ENCODE measurements at regions not wholly inside any gene's neighbourhood (a gene's known extent, or its start where the extent isn't known, plus 50 kb on each side); places are given as distances from the start of the nearest gene placed in this dataset.

DNA sequence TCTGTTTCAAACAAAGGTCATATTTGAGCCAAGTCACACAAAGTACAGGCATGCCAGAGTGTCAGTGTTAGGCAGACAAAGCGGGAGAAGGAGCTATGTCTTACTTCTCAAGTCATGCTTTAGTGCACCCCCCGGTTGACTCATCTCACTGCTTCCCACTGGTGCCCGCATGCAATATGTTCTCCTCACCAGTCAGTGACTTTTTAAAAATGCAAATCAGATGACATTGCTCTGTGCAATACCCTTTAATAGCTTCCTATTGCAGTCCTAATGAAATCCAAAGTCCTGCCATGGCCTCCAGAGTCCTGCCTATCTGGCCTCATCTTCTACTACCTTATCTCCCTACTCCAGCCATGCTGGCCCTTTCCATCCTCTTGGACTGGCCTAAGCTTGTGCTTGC lies 429.1 kb downstream of the ACTR3B start:
- Mint-ChIP-seq H3K9me3 (peaks cover 42% of the 10 kb centered on the region), H3K27me3 (ENCODE audit: low read depth) (peaks cover 3% of the 10 kb centered on the region; the same call in 1 of the 2 replicates), H3K36me3 (peaks cover 7% of the 10 kb centered on the region), H3K4me3 (no peak overlapping the region), H3K4me1 (peaks cover 25% of the 10 kb centered on the region), H3K27ac (no peak overlapping the region)
- TF ChIP-seq, protein P1, sequence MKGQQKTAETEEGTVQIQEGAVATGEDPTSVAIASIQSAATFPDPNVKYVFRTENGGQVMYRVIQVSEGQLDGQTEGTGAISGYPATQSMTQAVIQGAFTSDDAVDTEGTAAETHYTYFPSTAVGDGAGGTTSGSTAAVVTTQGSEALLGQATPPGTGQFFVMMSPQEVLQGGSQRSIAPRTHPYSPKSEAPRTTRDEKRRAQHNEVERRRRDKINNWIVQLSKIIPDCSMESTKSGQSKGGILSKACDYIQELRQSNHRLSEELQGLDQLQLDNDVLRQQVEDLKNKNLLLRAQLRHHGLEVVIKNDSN (CRISPR knock-in tag; IDR thresholded peaks at IDR 0.05): no peak
- no peak for TF ChIP-seq CBFB (CRISPR knock-in tag; IDR thresholded peaks at IDR 0.05; ENCODE audit: low read depth)
- TF ChIP-seq, protein P2, sequence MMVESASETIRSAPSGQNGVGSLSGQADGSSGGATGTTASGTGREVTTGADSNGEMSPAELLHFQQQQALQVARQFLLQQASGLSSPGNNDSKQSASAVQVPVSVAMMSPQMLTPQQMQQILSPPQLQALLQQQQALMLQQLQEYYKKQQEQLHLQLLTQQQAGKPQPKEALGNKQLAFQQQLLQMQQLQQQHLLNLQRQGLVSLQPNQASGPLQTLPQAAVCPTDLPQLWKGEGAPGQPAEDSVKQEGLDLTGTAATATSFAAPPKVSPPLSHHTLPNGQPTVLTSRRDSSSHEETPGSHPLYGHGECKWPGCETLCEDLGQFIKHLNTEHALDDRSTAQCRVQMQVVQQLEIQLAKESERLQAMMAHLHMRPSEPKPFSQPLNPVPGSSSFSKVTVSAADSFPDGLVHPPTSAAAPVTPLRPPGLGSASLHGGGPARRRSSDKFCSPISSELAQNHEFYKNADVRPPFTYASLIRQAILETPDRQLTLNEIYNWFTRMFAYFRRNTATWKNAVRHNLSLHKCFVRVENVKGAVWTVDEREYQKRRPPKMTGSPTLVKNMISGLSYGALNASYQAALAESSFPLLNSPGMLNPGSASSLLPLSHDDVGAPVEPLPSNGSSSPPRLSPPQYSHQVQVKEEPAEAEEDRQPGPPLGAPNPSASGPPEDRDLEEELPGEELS (CRISPR knock-in tag; IDR thresholded peaks at IDR 0.05): no peak
- ATAC-seq: no peak
- DNase-seq (ENCODE audit: low spot score): no peak
- POLR2A ChIA-PET: no interaction called here
- CTCF ChIA-PET: no interaction called here

DNA sequence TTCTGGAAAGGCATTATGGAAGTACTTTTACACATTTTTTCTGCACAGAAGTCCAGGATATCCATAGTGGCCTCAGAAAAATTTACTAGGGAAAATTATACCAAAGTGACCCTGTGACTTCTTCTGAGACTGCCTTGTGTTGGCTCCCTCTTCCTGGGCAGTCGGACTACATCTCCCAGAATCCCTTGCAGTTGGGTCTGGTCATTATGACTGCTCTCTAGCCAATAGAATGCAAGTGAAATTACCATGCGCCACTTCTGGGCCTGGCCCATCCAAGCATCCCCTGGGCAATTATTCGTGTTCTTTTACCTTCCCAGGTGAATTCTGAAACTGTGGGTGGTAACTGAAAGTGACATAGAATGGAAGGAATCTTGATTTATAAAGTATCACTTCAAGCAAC lies 430.9 kb downstream of the ACTR3B start:
- H3K4me3 Mint-ChIP-seq: no peak overlapping the region
- H3K27me3 Mint-ChIP-seq (ENCODE audit: low read depth): peaks cover 3% of the 10 kb centered on the region; the same call in 1 of the 2 replicates
- ChIA-PET POLR2A (no interaction called here), CTCF (no interaction called here)
- no peaks in the 10 kb centered on the region for H3K36me3 Mint-ChIP-seq
- H3K9me3 Mint-ChIP-seq: peaks cover 34% of the 10 kb centered on the region
- no peak overlapping the region for H3K27ac Mint-ChIP-seq
- peaks cover 15% of the 10 kb centered on the region for H3K4me1 Mint-ChIP-seq
- ATAC-seq (peak; percentile 81), DNase-seq (ENCODE audit: low spot score) (peak; percentile 37)
- TF ChIP-seq ELF4 (CRISPR knock-in tag; IDR thresholded peaks at IDR 0.05; ENCODE audit: low read depth) (no peak), NFYB (CRISPR knock-in tag; conservative IDR thresholded peaks at IDR 0.05; ENCODE audit: low read depth) (peak; percentile 91), JUN (CRISPR knock-in tag; IDR thresholded peaks at IDR 0.05) (no peak), ZNF317 (CRISPR knock-in tag; IDR thresholded peaks at IDR 0.05; ENCODE audit: borderline replicate concordance, low read depth) (no peak), ATF1 (CRISPR knock-in tag; IDR thresholded peaks at IDR 0.05) (no peak), ZNF219 (CRISPR knock-in tag; IDR thresholded peaks at IDR 0.05; ENCODE audit: borderline replicate concordance) (no peak), JAZF1 (CRISPR knock-in tag; IDR thresholded peaks at IDR 0.05) (no peak), ZNF263 (CRISPR knock-in tag; IDR thresholded peaks at IDR 0.05; ENCODE audit: low read depth) (no peak)
- TF ChIP-seq, protein P1 (CRISPR knock-in tag; IDR thresholded peaks at IDR 0.05): peak; percentile 91
- TF ChIP-seq, protein P3, sequence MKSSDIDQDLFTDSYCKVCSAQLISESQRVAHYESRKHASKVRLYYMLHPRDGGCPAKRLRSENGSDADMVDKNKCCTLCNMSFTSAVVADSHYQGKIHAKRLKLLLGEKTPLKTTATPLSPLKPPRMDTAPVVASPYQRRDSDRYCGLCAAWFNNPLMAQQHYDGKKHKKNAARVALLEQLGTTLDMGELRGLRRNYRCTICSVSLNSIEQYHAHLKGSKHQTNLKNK (CRISPR knock-in tag; IDR thresholded peaks at IDR 0.05): no peak
- TF ChIP-seq, protein P4, sequence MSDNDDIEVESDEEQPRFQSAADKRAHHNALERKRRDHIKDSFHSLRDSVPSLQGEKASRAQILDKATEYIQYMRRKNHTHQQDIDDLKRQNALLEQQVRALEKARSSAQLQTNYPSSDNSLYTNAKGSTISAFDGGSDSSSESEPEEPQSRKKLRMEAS (CRISPR knock-in tag; IDR thresholded peaks at IDR 0.05): no peak
- TF ChIP-seq, protein P5, sequence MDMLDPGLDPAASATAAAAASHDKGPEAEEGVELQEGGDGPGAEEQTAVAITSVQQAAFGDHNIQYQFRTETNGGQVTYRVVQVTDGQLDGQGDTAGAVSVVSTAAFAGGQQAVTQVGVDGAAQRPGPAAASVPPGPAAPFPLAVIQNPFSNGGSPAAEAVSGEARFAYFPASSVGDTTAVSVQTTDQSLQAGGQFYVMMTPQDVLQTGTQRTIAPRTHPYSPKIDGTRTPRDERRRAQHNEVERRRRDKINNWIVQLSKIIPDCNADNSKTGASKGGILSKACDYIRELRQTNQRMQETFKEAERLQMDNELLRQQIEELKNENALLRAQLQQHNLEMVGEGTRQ (CRISPR knock-in tag; IDR thresholded peaks at IDR 0.05): peak; percentile 91

DNA sequence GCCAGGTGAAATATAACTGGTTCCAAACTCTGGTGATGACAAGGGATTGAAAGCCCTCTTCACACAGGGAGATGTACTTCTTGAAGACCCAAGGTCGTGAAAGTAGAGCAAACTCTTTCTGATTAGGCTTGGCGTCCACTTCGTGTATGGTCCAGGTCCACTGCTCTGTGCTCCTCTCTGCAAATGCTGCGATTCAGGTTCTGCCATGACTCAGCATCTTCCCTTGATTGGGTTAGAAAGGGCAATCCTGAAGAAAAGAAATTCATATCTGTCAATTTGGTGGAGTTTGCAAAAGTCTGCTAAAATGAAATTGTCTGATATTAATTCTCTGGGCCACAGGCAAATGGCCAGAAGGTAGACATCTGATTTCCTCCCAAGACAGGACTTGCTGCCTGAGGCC lies 431.4 kb downstream of the ACTR3B start:
- ChIA-PET POLR2A (no interaction called here), CTCF (no interaction called here)
- no peaks in the 10 kb centered on the region for H3K36me3 Mint-ChIP-seq
- peaks cover 10% of the 10 kb centered on the region for H3K4me1 Mint-ChIP-seq
- DNase-seq (ENCODE audit: low spot score) (no peak), ATAC-seq (no peak)
- H3K27me3 Mint-ChIP-seq (ENCODE audit: low read depth): peaks cover 3% of the 10 kb centered on the region; the same call in 1 of the 2 replicates
- no peak overlapping the region for H3K4me3 Mint-ChIP-seq
- no peak overlapping the region for H3K27ac Mint-ChIP-seq
- H3K9me3 Mint-ChIP-seq: peaks cover 38% of the 10 kb centered on the region
- TF ChIP-seq, protein P6, sequence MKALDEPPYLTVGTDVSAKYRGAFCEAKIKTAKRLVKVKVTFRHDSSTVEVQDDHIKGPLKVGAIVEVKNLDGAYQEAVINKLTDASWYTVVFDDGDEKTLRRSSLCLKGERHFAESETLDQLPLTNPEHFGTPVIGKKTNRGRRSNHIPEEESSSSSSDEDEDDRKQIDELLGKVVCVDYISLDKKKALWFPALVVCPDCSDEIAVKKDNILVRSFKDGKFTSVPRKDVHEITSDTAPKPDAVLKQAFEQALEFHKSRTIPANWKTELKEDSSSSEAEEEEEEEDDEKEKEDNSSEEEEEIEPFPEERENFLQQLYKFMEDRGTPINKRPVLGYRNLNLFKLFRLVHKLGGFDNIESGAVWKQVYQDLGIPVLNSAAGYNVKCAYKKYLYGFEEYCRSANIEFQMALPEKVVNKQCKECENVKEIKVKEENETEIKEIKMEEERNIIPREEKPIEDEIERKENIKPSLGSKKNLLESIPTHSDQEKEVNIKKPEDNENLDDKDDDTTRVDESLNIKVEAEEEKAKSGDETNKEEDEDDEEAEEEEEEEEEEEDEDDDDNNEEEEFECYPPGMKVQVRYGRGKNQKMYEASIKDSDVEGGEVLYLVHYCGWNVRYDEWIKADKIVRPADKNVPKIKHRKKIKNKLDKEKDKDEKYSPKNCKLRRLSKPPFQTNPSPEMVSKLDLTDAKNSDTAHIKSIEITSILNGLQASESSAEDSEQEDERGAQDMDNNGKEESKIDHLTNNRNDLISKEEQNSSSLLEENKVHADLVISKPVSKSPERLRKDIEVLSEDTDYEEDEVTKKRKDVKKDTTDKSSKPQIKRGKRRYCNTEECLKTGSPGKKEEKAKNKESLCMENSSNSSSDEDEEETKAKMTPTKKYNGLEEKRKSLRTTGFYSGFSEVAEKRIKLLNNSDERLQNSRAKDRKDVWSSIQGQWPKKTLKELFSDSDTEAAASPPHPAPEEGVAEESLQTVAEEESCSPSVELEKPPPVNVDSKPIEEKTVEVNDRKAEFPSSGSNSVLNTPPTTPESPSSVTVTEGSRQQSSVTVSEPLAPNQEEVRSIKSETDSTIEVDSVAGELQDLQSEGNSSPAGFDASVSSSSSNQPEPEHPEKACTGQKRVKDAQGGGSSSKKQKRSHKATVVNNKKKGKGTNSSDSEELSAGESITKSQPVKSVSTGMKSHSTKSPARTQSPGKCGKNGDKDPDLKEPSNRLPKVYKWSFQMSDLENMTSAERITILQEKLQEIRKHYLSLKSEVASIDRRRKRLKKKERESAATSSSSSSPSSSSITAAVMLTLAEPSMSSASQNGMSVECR (CRISPR knock-in tag; IDR thresholded peaks at IDR 0.05; ENCODE audit: borderline replicate concordance): no peak
- TF ChIP-seq, protein P7, sequence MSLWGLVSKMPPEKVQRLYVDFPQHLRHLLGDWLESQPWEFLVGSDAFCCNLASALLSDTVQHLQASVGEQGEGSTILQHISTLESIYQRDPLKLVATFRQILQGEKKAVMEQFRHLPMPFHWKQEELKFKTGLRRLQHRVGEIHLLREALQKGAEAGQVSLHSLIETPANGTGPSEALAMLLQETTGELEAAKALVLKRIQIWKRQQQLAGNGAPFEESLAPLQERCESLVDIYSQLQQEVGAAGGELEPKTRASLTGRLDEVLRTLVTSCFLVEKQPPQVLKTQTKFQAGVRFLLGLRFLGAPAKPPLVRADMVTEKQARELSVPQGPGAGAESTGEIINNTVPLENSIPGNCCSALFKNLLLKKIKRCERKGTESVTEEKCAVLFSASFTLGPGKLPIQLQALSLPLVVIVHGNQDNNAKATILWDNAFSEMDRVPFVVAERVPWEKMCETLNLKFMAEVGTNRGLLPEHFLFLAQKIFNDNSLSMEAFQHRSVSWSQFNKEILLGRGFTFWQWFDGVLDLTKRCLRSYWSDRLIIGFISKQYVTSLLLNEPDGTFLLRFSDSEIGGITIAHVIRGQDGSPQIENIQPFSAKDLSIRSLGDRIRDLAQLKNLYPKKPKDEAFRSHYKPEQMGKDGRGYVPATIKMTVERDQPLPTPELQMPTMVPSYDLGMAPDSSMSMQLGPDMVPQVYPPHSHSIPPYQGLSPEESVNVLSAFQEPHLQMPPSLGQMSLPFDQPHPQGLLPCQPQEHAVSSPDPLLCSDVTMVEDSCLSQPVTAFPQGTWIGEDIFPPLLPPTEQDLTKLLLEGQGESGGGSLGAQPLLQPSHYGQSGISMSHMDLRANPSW (CRISPR knock-in tag; conservative IDR thresholded peaks at IDR 0.05; ENCODE audit: low read depth): no peak
- no peak for TF ChIP-seq ZNF121 (CRISPR knock-in tag; IDR thresholded peaks at IDR 0.05)
- TF ChIP-seq, protein P8, sequence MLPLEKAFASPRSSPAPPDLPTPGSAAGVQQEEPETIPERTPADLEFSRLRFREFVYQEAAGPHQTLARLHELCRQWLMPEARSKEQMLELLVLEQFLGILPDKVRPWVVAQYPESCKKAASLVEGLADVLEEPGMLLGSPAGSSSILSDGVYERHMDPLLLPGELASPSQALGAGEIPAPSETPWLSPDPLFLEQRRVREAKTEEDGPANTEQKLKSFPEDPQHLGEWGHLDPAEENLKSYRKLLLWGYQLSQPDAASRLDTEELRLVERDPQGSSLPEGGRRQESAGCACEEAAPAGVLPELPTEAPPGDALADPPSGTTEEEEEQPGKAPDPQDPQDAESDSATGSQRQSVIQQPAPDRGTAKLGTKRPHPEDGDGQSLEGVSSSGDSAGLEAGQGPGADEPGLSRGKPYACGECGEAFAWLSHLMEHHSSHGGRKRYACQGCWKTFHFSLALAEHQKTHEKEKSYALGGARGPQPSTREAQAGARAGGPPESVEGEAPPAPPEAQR (CRISPR knock-in tag; IDR thresholded peaks at IDR 0.05): no peak

All from WTC11 (cell line).